PC-9 (cell line): ENCODE measurements at regions not wholly inside any gene's neighbourhood (a gene's known extent, or its start where the extent isn't known, plus 50 kb on each side); places are given as distances from the start of the nearest gene placed in this dataset.

Experiments
- BruUV-seq: library from RNA; stranded (reverse); fragments of 400-500 nt; replicated peaks from 2 replicates; lab custom pipeline; 2021; lab: Mats Ljungman, UMichigan
- CTCF ChIA-PET: fragments of 300-600 bp; sonication (Branson Sonifier 250); formaldehyde crosslinking; loops from one replicate; lab custom pipeline; 2022; ENCODE audit warnings: antibody characterized with exemption; lab: Charles Lee
- POLR2A ChIA-PET: fragments of 300-600 bp; sonication (Branson Sonifier 250); formaldehyde crosslinking; loops from one replicate; lab custom pipeline; 2022; ENCODE audit warnings: antibody characterized with exemption; ENCODE audit not compliant: unreplicated experiment; lab: Charles Lee
- DNase-seq, 2 experiments: peaks; one replicate each; pipeline versions ENCODE4 v3.0.0 to v3.0.0-alpha.2; 2015 to 2022; ENCODE audit warnings: mixed read lengths in 1 of 2
- H2AFZ ChIP-seq: fragments of 200-600 bp; sonication (generic); 2 replicates; pipeline ENCODE4 v1.8.1; 2017; ENCODE audit warnings: antibody characterized with exemption
- H3F3A ChIP-seq: fragments of 200-600 bp; sonication (generic); 2 replicates; pipeline ENCODE4 v1.8.1; 2017; ENCODE audit warnings: antibody characterized with exemption, mild to moderate bottlenecking, low read depth; ENCODE audit not compliant: insufficient read depth
- H3K27ac ChIP-seq: fragments of 200-600 bp; sonication (generic); 2 replicates; pipeline ENCODE4 v1.6.1; 2016; ENCODE audit warnings: mixed run types
- H3K27me3 ChIP-seq: fragments of 200-600 bp; sonication (generic); 2 replicates; pipeline ENCODE4 v1.6.1; 2016; ENCODE audit warnings: low read depth, mixed run types; ENCODE audit not compliant: insufficient read depth
- H3K36me3 ChIP-seq: fragments of 200-600 bp; sonication (generic); 2 replicates; pipeline ENCODE4 v1.6.1; 2016; ENCODE audit warnings: low read depth, mixed run types
- H3K4me1 ChIP-seq: fragments of 200-600 bp; sonication (generic); replicated peaks from 2 replicates; pipeline ENCODE4 v1.6.1; 2016; ENCODE audit warnings: mixed run types; ENCODE audit not compliant: insufficient read depth
- H3K4me2 ChIP-seq: fragments of 200-600 bp; sonication (generic); 2 replicates; pipeline ENCODE4 v1.6.1; 2017; ENCODE audit warnings: mixed run types
- H3K4me3 ChIP-seq: fragments of 200-600 bp; sonication (generic); 2 replicates; pipeline ENCODE4 v1.6.1; 2016; ENCODE audit warnings: mixed run types
- H3K79me2 ChIP-seq: fragments of 200-600 bp; sonication (generic); 2 replicates; pipeline ENCODE4 v1.6.1; 2017; ENCODE audit warnings: low read depth, mixed run types
- H3K9me2 ChIP-seq: fragments of 200-600 bp; sonication (generic); 2 replicates; pipeline ENCODE4 v1.8.1; 2017; ENCODE audit warnings: mild to moderate bottlenecking; ENCODE audit not compliant: insufficient read depth
- H3K9me3 ChIP-seq: fragments of 200-600 bp; sonication (generic); 2 replicates; pipeline ENCODE4 v1.8.1; 2016; ENCODE audit warnings: low read depth; ENCODE audit not compliant: insufficient read depth
- H4K20me1 ChIP-seq: fragments of 200-600 bp; sonication (generic); 2 replicates; pipeline ENCODE4 v1.8.1; 2017; ENCODE audit not compliant: insufficient read depth
- CTCF ChIP-seq: fragments of 200-600 bp; sonication (generic); conservative IDR thresholded peaks from 2 replicates; pipeline ENCODE4 v1.6.1; 2017; ENCODE audit warnings: mixed run types, antibody characterized with exemption, mild to moderate bottlenecking, moderate library complexity
- EZH2 ChIP-seq: fragments of 200-600 bp; sonication (generic); IDR thresholded peaks from 2 replicates; pipeline ENCODE4 v1.8.0; 2017; ENCODE audit warnings: antibody characterized with exemption, low read depth
- intact Hi-C: fragments of 100-400 bp; cut with micrococcal nuclease; formaldehyde crosslinking; loops from one replicate; pipeline ENCODE4 v1.10.0; 2022; ENCODE audit not compliant: unreplicated experiment

GRCh38 chr11:101661559-101661958, 77.8 kb upstream of the TRPC6 start:
- Histone ChIP-seq H3K27ac (no peak overlapping the region), H3K4me1 (no peaks in the 10 kb centered on the region), H3K27me3 (no peaks in the 10 kb centered on the region), H3K9me3 (no peaks in the 10 kb centered on the region), H3K4me2 (no peak overlapping the region), H3K9me2 (no peaks in the 10 kb centered on the region), H3F3A (no peaks in the 10 kb centered on the region), H3K36me3 (no peaks in the 10 kb centered on the region), H4K20me1 (no peaks in the 10 kb centered on the region), H3K4me3 (no peak overlapping the region), H2AFZ (no peak overlapping the region), H3K79me2 (no peaks in the 10 kb centered on the region)
- BruUV-seq: no TSS peak
- intact Hi-C loops: no loop called here
- no peak for TF ChIP-seq EZH2
- TF ChIP-seq CTCF: no peak
- CTCF ChIA-PET: no interaction called here
- POLR2A ChIA-PET: no interaction called here
- no peak for DNase-seq
